BJ (cell line): ENCODE measurements at regions not wholly inside any gene's neighbourhood (a gene's known extent, or its start where the extent isn't known, plus 50 kb on each side); places are given as distances from the start of the nearest gene placed in this dataset.
A peak's percentile ranks its signal among the peaks of the same experiment; 100 is the strongest.

Source experiments
- CTCF ChIA-PET: fragments of 350-600 bp; formaldehyde crosslinking; extraction: SDS; loops from one replicate; lab custom pipeline; 2021; ENCODE audit warnings: antibody characterized with exemption, inconsistent platforms; lab: Yijun Ruan, JAX
- POLR2A ChIA-PET: fragments of 300-600 bp; sonication (Branson Sonifier 250); formaldehyde crosslinking; extraction: SDS; loops from one replicate; lab custom pipeline; 2021; ENCODE audit warnings: antibody characterized with exemption; lab: Charles Lee
- DNase-seq: peaks from one replicate; pipeline ENCODE4 v3.0.0-alpha.2; 2011; ENCODE audit warnings: low read depth
- H3K27me3 ChIP-seq: 2 replicates; pipeline ENCODE4 v1.6.0; 2011; ENCODE audit warnings: low read length; ENCODE audit not compliant: control insufficient read depth, insufficient read depth
- H3K36me3 ChIP-seq: 2 replicates; pipeline ENCODE4 v1.5.1; 2011; ENCODE audit warnings: low read length; ENCODE audit not compliant: control insufficient read depth, insufficient read depth
- H3K4me3 ChIP-seq: 2 replicates; pipeline ENCODE4 v1.5.1; 2011; ENCODE audit warnings: low read depth, mild to moderate bottlenecking, control low read depth, low read length
- CTCF ChIP-seq: IDR thresholded peaks from 2 replicates; pipeline ENCODE4 v1.5.1; 2011; ENCODE audit warnings: low read depth, mild to moderate bottlenecking, control low read depth, inconsistent platforms, low read length, moderate library complexity; ENCODE audit not compliant: insufficient read depth

GRCh38 chr9:108224716-108225115 is 631.1 kb downstream of the ACTL7B start:
- Histone ChIP-seq H3K4me3 (no peak overlapping the region), H3K36me3 (no peaks in the 10 kb centered on the region), H3K27me3 (0 out of 2 replicates have a peak, but pooled peaks cover 2% of the 10 kb centered on the region)
- no peak for TF ChIP-seq CTCF
- no peak for DNase-seq
- POLR2A ChIA-PET: no interaction called here
- CTCF ChIA-PET: no interaction called here

GRCh38 chr9:108219664-108220063 is 636.1 kb downstream of the ACTL7B start:
- H3K36me3 ChIP-seq: no peaks in the 10 kb centered on the region
- no peak for DNase-seq
- ChIA-PET CTCF (no interaction called here), POLR2A (no interaction called here)
- H3K4me3 ChIP-seq: no peak overlapping the region
- H3K27me3 ChIP-seq: 0 out of 2 replicates have a peak, but pooled peaks cover 2% of the 10 kb centered on the region
- no peak for TF ChIP-seq CTCF

GRCh38 chr9:108217431-108218349 is 638.1 kb downstream of the ACTL7B start:
- TF ChIP-seq CTCF: no peak
- H3K36me3 ChIP-seq: no peaks in the 10 kb centered on the region
- no peak overlapping the region for H3K4me3 ChIP-seq
- ChIA-PET CTCF (interaction anchor here (1.0 kb wide), 1 partner anchor 16 kb away, joined by 5 read pairs; no protein-coding TSS in a partner anchor), POLR2A (no interaction called here)
- DNase-seq: peak; percentile 21
- H3K27me3 ChIP-seq: no peaks in the 10 kb centered on the region

- CTCF ChIA-PET: no interaction called here
- Histone ChIP-seq H3K4me3 (no peak overlapping the region), H3K27me3 (no peaks in the 10 kb centered on the region), H3K36me3 (no peaks in the 10 kb centered on the region)
- no peak for TF ChIP-seq CTCF
- POLR2A ChIA-PET: no interaction called here
- DNase-seq: no peak
Observed at GRCh38 chr9:108213511-108213910, 642.3 kb downstream of the ACTL7B start.

- CTCF ChIA-PET: interaction anchor here (0.6 to 1.6 kb wide), 3 partner anchors 14 to 62 kb away, joined by 3 read pairs; no protein-coding TSS in a partner anchor
- no peak for TF ChIP-seq CTCF
- no peak overlapping the region for H3K4me3 ChIP-seq
- POLR2A ChIA-PET: interaction anchor here (0.6 kb wide), 1 partner anchor 17 kb away, joined by 3 read pairs; no protein-coding TSS in a partner anchor
- no peaks in the 10 kb centered on the region for H3K36me3 ChIP-seq
- H3K27me3 ChIP-seq: no peaks in the 10 kb centered on the region
- no peak for DNase-seq
Observed at GRCh38 chr9:108212184-108212583, 643.6 kb downstream of the ACTL7B start.
